Spleen (tissue), 7 donors: ENCODE measurements at regions not wholly inside any gene's neighbourhood (a gene's known extent, or its start where the extent isn't known, plus 50 kb on each side); places are given as distances from the start of the nearest gene placed in this dataset.

Source experiments
- POLR2AphosphoS5 ChIP-seq, 3 donors: sonication (generic); formaldehyde crosslinking; IDR thresholded peaks; one replicate each; pipeline ENCODE4 v1.5.1; 2017; ENCODE audit warnings: antibody characterized with exemption in 3 of 3
- TF ChIP-seq, protein P1 (sequence below), 11 experiments: fragments of 200-600 bp in 7 of 11; fragments of 450-650 bp in 4 of 11; sonication (generic) in 4 of 11; IDR thresholded peaks in 8 of 11; conservative IDR thresholded peaks in 3 of 11; 1 replicate in 7 of 11; 2 replicates in 4 of 11; pipeline versions ENCODE4 v1.4.0 to v1.8.0; 2016 to 2021; ENCODE audit warnings: antibody characterized with exemption in 11 of 11, inconsistent platforms in 4 of 11, mild to moderate bottlenecking in 1 of 11
- donor health status: DM: no; HTN: no; CAD: no; lungs with moderate emphysema.
- donor health status: DM: no; HTN: no; CAD: no.
- donor health status: DM: no; HTN: no; CAD: no.

DNA sequence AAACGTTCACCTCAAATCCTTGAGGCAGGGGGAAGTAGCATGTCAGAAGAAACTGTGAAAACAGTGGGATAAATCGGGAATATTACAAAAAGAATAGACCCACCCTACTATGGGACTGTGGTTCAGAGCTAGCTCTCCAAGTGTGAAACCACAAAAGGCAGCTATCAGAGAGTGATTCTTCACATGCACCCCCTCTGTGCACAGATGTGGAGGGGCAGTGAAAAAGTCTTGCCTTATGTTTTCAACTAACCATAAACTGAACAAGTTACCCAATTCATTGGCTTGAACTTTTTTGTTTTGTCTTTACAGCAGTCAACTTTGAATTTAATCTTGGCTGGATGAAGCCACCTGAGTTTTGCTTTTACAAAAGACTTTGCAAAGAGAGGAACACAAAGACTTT is 98.8 kb upstream of the NR4A3 start:
- TF ChIP-seq, protein P1, sequence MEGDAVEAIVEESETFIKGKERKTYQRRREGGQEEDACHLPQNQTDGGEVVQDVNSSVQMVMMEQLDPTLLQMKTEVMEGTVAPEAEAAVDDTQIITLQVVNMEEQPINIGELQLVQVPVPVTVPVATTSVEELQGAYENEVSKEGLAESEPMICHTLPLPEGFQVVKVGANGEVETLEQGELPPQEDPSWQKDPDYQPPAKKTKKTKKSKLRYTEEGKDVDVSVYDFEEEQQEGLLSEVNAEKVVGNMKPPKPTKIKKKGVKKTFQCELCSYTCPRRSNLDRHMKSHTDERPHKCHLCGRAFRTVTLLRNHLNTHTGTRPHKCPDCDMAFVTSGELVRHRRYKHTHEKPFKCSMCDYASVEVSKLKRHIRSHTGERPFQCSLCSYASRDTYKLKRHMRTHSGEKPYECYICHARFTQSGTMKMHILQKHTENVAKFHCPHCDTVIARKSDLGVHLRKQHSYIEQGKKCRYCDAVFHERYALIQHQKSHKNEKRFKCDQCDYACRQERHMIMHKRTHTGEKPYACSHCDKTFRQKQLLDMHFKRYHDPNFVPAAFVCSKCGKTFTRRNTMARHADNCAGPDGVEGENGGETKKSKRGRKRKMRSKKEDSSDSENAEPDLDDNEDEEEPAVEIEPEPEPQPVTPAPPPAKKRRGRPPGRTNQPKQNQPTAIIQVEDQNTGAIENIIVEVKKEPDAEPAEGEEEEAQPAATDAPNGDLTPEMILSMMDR (IDR thresholded peaks at IDR 0.05 in 8 of 11, conservative IDR thresholded peaks at IDR 0.05 in 3 of 11), result no peak
- no peak for TF ChIP-seq POLR2AphosphoS5 (IDR thresholded peaks at IDR 0.05)
